Loucy (cell line): ENCODE measurements at regions not wholly inside any gene's neighbourhood (a gene's known extent, or its start where the extent isn't known, plus 50 kb on each side); places are given as distances from the start of the nearest gene placed in this dataset.

Experiments used
- EZH2phosphoT487 ChIP-seq: fragments of 200-600 bp; IDR thresholded peaks from 2 replicates; pipeline ENCODE4 v1.6.1; 2018; ENCODE audit warnings: antibody characterized with exemption, mild to moderate bottlenecking, moderate library complexity, borderline replicate concordance
- TF ChIP-seq, protein P1 (sequence below): fragments of 200-600 bp; sonication (generic); conservative IDR thresholded peaks from 2 replicates; pipeline ENCODE4 v1.5.1; 2014; ENCODE audit warnings: mild to moderate bottlenecking, antibody characterized with exemption, low read length

DNA sequence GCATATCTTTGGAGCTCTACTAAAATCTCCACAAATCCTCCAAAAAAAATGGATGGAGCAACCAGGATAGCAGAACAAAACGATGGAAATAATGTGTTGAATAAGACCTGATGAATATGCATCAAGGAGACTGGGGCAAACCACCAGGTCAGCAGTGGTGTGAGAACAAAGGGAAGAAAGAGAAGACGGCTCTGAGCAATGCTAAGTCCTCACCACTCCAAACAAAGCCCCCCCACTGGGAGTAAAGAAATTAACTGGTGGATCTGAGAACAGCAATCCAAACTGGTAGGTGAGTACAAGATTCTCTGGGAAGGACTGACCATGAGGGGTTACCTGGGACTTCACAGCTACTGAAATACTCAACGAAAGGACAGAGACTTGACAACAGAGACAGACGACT lies 977.3 kb downstream of the TBL1XR1 start:
- TF ChIP-seq, protein P1, sequence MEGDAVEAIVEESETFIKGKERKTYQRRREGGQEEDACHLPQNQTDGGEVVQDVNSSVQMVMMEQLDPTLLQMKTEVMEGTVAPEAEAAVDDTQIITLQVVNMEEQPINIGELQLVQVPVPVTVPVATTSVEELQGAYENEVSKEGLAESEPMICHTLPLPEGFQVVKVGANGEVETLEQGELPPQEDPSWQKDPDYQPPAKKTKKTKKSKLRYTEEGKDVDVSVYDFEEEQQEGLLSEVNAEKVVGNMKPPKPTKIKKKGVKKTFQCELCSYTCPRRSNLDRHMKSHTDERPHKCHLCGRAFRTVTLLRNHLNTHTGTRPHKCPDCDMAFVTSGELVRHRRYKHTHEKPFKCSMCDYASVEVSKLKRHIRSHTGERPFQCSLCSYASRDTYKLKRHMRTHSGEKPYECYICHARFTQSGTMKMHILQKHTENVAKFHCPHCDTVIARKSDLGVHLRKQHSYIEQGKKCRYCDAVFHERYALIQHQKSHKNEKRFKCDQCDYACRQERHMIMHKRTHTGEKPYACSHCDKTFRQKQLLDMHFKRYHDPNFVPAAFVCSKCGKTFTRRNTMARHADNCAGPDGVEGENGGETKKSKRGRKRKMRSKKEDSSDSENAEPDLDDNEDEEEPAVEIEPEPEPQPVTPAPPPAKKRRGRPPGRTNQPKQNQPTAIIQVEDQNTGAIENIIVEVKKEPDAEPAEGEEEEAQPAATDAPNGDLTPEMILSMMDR = no peak
- no peak for TF ChIP-seq EZH2phosphoT487
